Limb (tissue), 2 donors: ENCODE measurements at regions not wholly inside any gene's neighbourhood (a gene's known extent, or its start where the extent isn't known, plus 50 kb on each side); places are given as distances from the start of the nearest gene placed in this dataset.

Source experiments
- DNase-seq, 2 donors: peaks; one replicate each; pipeline ENCODE4 v3.0.0-alpha.2; 2016; ENCODE audit errors: extremely low spot score in 2 of 2

DNA sequence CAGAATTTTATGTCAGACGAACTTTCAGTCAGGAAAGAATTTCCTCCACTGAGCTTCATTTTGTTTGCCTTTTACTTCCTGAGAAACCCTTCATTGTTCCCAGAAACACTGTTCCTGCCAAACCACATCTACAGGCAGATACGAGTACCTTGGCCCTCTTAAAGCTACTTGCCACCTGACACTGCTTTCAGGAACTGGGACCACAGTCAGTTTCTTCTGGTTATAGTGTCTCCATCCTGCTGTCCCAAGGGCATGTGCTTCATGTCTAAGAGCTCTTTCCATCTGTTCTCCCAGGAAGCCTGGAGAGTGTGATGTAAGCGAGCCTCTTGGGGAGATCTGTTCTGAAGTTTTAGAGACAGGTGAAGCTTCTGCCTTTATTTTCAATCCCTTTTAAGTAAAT lies 161.7 kb upstream of the PLEKHA5 start:
- no peak for DNase-seq

DNA sequence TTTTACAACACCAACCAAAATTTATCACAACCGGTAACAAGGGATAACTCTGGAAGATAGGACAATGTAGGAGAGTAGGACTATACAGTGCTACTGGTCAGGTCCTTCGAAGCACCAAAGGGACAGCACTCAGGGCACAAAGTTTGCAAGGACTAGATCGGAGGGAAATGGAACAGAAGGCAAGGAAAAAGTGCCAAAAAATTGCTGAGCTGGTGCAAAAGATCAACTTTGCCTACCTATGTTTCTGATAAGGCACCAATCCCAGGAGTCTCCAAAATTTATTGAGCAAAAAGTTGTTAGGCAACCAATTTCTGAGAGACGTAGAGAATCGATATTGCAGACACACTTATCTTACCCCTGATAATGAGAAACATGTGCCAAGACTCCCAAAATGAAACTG lies 160.0 kb upstream of the PLEKHA5 start:
- no peak for DNase-seq

DNA sequence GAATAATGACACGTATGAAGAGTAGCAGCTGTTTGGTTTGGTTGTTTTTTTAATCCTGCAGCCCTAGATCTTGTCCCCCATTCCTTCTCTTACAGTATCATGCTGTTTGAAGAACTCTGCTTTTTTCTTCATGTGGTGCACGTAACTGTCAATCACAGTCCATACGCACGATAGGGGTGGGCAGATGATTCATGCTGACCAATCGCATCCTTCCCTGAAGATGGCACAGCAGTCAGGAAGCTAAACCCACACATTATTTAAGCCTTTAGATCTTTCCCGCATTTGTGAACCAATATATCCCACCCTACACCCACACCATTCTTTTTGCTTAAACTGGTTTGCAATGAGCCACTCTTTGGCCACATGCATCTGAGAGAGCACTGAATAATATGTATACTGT lies 158.9 kb upstream of the PLEKHA5 start:
- DNase-seq = no peak

DNA sequence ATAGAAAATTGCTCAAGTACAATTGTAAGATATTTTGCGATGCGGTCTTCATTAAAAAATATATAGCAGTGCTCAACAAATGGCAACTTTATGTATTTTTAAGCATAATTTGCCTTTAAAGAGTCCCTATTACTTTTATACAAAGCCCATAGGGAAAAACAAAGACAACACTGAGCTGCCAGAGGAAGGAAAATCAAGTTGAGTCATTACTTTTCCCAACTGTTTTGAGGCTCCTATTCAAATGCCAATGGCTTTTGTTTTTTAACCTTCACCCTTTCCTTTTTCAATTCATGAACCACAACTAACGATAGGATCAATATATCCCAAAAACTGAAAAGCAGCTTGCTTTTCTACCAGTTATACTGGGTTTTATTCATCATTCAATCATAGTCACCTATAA lies 157.6 kb upstream of the PLEKHA5 start:
- DNase-seq = no peak

DNA sequence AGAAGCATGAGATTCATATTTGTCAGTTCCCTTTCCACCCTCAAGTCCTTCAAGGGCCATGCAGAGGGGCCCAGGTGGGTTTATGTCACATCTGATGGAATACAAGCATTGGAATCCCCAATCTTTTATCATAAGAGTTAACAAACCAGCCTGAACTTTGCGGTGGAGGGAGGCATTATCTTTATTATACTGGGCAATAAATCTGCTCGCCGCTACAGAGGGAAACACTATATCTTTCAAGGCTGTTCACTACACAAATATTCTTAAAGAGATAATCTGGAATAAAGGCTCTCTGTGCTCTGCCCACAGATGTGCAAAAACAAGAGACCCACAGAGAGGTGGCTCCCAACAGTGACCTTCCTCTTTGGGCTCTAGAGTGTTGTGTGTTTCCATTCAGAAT lies 153.6 kb upstream of the PLEKHA5 start:
- DNase-seq = no peak

DNA sequence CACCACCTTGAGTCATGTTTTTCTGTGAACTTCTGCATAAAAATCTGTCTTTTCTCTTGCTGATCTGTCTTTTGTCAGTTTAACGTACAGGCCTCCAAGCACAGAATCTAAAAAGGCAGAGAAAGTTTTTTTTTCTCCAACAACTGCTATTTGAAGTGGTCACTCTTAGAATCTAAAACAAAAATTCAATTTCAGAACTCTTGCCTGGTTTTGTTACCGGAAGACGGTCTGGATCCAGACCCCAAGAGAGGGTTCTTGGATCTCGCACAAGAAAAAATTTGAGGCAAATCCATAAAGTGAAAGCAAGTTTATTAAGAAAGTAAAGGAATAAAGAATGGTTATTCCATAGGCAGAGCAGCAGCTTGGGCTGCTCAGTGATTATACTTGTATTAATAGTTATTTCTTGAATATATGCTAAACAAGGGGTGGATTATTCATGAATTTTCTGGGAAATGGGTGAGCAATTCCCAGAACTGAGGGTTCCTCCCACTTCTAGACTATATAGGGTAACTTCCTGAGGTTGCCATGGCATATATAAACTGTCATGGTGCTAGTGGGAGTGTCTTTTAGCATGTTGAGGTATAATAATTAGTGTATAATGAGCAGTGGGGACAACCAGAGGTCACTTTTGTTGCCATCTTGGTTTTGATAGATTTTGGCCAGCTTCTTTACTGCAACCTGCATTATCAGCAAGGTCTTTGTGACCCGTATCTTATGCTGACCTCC lies 150.0 kb upstream of the PLEKHA5 start:
- no peak for DNase-seq

DNA sequence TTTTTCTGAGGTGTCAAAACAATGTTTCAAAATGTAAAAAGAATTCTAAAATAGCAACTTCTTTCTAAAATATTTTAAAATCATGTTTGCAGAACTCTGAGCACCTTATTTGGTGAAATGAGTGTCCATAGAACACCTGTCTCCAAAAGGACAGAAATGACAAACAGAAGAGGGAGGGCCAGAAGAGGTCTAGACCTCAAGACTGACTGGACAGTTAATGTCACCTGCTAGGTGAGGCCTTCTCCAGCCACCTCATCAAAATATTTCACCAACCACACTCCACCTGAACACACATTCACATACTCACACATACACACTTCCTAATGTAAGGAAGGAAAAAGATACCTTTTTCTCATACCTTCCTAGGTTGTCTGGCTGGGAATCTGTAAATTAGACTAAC lies 147.8 kb upstream of the PLEKHA5 start:
- no peak for DNase-seq

DNA sequence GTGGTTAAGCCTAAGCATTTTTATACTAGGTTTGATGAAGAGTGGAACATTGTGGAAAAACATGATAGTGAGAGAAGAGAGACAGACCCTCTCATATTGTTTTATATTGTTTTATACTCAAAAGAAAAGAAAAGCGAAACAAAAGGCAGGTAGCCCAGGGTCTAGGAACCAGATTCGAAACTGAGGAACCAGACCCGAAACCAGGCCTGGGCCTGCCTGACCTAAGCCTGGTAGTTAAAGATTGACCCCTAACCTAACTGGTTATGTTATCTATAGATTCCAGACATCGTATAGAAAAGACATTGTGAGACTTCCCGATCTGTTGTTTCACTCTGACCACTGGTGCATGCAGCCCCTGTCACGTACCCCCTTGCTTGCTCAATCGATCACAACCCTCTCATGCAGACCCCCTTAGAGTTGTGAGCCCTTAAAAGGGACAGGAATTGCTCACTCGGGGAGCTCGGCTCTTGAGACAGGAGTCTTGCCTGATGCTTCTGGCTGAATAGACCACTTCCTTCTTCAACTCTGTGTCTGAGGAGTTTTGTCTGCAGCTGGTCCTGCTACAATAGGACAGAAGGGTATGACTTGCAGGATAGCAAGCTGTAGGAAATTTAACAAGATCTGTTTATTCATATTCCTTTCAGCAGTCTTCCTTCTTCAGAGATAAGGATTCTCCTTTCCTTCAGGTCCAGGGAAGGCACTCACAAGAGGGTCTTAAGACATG lies 147.1 kb upstream of the PLEKHA5 start:
- DNase-seq = no peak

DNA sequence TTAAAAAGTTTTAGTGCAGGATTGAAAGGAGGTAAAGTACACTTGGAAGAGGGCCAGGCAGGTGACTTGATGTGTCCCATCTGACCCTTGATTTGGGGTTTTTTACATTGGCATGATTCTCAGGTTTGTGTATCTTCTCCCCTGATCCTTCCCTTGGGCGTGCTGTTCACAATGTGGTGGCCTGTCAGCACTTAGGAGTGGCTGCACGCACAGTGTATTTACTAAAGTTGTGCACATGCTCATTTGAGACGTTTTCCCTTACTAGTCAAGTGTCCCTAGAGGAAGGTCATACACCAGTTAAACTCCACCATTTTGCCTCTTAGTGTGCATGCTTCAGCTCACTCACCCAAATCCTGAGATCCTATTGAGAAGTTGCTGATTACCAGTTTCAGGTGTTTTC lies 145.7 kb upstream of the PLEKHA5 start:
- no peak for DNase-seq

DNA sequence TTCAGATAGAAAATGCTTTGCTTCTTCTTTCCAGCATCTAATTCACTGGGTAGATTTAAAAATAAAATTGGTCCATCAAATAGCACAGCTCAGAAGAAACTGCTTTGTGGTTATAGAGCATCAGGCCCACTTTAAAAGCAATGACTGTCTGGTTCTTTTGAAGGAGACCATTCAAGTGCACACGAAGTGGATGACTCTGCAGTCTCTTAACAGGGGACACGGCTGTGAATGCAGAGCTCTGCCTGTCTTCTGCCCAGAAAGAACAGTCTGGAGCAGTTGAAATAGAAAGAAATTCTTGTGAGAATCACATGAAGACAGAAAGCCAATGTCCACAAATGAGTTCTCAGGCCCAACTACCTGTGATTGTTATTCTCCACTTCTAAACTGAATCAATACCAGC lies 138.7 kb upstream of the PLEKHA5 start:
- no peak for DNase-seq

DNA sequence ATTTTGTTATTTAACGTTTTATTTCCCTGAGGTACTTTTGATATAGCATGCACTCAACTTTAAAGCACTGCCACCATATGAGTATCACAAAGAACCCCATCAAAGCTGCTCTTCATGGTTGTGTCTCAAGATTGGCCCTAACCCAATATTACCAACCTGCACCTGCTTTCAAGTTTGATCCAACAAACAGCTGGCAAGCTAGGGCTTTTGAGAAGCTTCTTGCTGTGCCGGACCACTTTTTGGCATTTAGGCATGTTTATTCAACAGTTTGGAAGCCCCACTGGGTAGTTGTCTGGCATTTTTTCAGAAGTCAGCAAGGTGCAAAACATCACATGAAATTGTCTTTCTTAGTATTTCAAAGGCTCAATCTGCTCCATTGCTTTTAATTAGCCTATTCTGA lies 137.2 kb upstream of the PLEKHA5 start:
- no peak for DNase-seq

DNA sequence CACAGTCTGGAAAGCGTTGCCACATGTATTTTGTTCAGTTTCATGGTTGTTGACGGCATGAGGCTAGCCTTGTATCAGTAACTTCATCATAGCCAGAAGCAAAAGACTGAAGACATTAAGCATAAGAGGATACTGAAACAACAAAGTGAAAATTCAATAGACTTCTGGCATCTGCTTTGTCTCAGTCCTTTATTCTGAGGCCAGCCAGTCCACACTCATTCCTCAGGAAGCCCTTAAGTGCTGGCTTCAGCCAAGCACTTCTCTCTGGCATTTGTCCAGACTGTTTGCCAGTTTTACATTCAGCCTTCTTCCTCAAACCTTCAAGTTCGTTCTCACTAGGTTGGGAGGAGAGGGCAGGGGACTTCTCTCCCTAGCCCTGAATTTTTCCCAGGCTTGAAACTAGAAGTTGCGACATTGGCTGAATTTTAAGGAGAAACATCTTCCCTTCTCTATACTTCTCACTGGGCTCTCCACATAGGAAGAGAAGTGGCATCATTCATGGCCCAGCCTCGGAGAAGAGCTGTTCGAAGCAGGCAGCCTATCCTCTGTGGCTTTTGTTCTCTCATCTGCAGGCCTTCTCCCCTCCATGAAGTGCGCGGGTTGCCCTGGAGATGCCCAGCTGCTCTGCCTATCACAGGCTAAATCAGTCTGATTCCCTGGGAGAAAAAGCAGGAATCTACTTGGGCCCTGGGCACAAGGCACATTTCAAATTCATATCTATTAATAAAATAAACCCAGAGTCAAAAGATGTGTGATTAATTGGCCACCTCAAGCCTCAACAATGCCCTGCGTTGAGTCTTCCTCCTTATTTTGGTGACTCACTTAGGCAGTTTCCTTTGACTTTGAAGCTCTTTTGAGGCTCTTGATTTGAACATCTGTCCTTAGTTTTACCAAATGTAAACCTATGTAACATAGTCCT lies 130.9 kb upstream of the PLEKHA5 start:
- DNase-seq = no peak

DNA sequence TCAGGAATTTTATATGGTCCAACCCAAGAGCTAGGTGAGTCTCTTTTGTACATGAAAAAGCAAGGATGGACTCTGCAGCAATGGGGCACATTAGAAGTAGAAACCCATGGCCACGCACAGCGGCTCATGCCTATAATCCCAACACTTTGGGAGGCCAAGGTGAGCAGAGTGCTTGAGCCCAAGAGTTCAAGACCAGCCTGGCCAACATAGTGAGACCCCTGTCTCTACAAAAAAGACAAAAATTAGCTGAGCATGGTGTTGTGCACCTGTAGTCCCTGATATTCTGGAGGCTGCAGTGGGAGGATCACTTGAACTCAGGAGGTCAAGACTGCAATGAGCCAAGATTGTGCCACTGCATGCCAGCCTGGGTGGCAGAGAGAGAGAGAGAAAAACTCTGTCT lies 128.7 kb upstream of the PLEKHA5 start:
- DNase-seq = no peak

DNA sequence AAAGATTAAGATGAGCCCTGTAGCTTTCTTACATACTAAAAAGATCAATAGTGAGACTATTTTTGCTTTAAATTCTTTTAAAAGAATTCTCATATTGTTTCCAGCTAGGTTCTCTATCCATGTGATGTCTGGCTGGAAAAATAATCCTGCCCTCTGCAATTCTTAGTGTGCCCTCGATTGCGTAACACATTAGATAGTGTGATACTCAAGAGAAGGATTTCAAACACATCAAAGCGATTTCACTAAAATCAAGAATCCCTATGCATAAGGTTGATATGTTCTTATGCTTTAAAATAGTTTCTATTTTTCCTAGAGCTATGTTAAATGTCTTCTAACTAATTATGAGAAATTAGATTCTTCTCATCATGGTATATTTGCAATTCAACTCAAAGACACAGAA lies 127.3 kb upstream of the PLEKHA5 start:
- DNase-seq = no peak

DNA sequence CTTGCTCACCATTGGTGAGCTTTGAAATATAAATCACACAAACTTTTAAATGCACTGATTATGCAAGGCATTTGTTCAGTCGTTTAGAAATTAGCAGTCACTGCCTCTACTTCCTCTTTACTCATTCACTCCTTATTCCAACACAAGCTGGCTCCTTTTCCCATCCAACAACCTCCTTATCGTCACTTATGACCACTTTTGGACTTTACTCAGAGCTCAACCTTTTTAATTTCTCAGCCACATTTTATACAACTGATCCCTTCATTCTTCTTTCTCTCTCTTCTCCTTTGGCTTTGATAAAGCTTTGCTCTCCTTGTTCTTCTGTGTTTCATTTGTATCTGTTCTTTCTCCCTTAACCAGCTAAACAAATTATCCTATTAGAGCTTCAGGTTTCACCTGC lies 126.4 kb upstream of the PLEKHA5 start:
- no peak for DNase-seq

DNA sequence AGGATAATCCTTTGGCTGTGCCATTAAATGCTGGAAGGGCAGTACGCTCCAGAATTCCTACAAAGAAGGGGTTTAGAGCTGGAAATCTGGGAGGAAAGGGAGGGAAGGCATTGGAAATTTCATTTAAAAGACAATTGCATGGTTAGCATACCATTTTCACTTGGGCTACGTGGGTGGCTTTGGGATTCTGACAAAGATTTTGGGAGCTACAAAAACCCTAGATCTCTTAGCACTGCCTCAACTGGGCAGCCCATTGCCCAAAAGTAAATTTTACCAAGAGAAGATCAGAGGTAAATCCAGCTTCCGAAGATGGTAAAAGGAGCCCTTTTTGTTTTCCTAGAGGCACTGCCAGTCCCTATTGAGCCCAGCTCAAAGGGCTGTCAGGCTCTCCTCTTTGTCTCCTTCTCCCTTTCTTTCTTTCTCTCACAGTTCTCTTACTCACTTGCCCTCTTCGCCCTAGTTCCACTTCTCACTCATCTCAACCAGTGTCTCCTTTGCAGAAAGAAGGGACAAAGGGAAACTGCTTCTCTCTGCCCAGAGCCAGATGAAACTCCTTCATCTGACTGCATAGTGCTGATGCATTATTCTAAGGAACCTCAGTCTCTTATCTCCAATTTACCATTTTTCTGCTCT lies 125.4 kb upstream of the PLEKHA5 start:
- DNase-seq = no peak

DNA sequence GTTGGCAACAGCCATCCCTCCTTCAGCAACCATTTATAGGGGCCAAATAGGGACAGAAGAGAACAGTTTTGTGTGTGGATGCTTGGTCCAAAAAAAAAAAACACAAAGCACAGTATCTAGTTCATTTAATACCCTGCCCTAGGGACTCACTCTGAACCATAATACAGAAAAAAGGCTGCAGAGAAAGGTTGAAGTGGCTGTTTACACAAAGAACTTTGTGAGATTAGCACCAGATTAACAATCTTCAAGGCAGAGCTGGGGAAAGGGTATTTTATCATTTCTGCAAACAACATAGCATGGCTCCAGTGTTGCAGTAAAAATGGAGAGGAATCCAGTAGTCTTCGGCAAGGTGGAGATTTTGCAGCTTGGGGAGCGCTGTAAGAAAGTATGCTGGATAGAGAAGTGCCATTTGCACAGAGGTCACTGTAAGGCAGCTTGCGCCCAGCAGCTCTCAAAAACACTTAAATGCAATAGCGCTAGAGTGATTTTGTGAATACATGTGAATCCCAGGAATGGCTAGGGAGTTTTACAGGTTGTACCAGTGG lies 124.2 kb upstream of the PLEKHA5 start:
- no peak for DNase-seq

DNA sequence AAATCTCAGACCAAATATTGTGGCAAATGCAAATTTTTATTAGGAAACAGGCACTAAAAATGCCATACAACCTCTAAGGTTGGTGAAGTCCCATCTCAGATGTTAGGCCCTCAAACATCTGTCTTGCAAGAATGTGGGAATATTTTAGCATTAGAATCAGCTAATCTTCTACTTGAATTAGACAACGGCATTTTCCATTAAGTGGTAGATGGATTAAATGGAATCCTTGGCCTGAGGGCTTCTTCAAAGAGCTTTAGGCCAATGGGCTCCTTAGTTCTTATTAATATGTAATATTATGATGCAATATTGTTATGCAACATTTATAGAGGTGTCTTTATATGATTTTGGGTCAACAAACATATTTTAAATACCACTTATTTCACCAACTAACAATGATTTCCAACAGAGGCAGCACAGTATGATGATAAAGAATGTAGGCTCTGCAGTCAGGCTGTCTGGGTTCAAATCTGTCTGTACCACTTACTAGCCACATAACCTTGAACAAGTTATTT lies 122.9 kb upstream of the PLEKHA5 start:
- no peak for DNase-seq

DNA sequence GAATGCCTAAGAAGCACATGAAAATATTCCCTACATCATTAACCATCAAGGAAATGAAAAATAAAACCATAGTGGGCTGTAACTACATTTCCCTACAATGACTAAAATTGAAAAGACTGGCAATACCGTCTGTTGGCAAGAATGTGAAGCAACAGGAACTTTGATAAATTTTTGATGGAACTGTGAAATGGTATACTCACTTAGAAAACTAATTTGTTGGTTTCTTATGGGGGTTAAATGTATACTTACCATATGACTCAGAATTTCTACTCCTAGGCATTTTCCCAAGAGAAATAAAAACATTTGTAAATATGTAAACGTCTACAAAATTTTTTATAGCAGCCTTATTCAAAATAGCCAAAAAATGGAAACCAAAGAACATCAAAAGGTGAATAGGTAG lies 121.4 kb upstream of the PLEKHA5 start:
- no peak for DNase-seq

DNA sequence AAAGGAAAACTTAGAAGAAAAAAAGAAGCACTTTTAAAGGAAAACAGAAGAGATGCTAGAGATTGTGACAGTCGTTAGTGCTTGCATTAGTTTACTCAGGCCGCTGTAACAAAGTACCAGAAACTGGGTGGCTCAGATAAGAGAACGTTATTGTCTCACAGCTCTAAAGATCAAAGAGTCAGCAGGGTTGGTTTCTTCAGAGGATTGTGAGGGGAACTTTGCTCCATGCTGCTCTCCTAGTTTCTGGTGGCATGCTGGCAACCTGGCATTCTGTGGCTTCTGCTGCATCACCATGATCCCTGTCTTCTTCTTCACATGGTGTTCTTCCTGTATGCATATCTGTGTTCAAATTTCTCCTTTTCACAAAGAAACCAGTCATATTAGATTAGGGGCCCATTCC lies 119.4 kb upstream of the PLEKHA5 start:
- DNase-seq = no peak

DNA sequence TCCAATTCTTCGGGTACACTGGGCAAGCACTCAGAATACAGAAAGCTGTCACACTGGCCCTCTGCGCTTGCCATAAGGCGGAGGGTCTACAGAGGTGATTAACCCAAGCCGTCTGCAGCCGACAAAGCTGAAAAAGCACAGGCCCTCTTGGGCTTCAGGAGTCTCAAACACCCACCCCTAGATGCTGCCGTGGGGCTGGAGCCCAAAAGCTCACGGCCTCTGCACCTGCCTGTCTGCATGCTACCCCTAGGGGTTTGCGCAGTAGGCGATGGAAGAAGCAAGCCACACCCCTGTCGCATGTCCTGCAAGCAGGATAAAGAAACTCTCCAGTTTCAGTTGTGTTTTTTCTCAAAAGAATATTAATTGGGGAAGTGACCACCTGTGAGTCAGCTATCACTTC lies 118.8 kb upstream of the PLEKHA5 start:
- DNase-seq = no peak
